GM21381 (cell line): ENCODE measurements at regions not wholly inside any gene's neighbourhood (a gene's known extent, or its start where the extent isn't known, plus 50 kb on each side); places are given as distances from the start of the nearest gene placed in this dataset.
"Not testable (repeated sequence)": the region's sequence is repeated elsewhere in the genome, so short reads cannot be mapped to it uniquely, and the experiment has no call there.

Experiments
- ATAC-seq: cut with Tn5 transposase; IDR thresholded peaks from one replicate; pipeline ENCODE4 v1.9.1; 2021; ENCODE audit warnings: mild to moderate bottlenecking, moderate library complexity; ENCODE audit not compliant: unreplicated experiment

GRCh38 chr17:21756856-21757619 is 64.7 kb downstream of the KCNJ18 start:
- ATAC-seq: no peak

DNA sequence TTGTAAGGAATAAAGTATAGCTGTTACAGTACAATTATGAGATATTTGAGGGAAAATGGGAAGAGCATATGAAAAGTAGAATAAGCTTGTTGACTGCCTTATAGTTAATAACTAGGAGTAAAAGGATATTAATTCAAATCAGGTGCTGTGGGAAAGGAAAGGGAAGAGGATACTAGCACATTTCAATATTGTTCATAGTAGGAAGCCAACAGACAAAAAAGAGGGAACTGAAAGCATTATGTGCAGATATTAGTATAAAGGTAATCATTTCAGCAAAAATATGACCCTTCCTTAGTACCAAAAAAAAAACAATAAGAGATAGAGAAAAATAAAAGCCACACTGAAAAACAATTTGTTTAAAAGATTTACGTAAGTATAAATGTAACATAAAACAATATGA is 67.3 kb downstream of the KCNJ18 start:
- ATAC-seq: not testable (repeated sequence)

GRCh38 chr17:21763738-21764340 is 71.5 kb downstream of the KCNJ18 start:
- ATAC-seq: not testable (repeated sequence)

DNA sequence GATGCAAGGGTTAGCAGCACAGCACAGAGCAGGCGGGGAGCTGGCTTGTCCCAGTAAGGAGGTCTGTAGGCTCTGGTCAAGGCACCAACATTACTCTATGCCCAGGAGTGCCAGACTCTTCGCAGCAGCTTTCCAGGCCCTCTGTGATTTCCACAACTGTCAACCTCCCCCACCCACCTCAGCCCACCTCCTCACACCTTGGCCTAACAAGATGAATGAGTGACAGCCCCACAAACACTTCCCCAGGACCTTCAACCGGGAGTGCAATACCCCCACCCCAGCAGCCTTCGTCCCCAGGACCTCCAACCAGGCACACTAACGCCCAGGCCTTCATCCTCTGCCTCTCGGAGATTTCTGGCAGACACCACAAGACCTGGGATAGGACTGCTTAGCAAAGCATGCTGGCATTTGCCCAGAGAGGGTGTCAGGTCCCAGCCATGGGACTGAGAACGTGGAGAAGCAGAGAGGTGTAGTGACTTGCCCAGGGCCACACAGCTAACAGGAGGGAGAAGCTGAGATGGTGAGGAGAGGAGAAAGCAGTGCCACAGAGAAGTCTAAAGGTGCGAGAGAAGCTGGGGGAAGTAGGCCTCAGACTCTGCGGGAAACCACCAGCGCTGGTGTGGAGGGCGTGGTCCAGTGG is 73.4 kb downstream of the KCNJ18 start:
- ATAC-seq: not testable (repeated sequence)

- not testable (repeated sequence) for ATAC-seq
These were observed 74.2 kb downstream of the KCNJ18 start for GRCh38 chr17:21766565-21766964.

GRCh38 chr17:21767162-21768156 is 75.1 kb downstream of the KCNJ18 start:
- not testable (repeated sequence) for ATAC-seq

DNA sequence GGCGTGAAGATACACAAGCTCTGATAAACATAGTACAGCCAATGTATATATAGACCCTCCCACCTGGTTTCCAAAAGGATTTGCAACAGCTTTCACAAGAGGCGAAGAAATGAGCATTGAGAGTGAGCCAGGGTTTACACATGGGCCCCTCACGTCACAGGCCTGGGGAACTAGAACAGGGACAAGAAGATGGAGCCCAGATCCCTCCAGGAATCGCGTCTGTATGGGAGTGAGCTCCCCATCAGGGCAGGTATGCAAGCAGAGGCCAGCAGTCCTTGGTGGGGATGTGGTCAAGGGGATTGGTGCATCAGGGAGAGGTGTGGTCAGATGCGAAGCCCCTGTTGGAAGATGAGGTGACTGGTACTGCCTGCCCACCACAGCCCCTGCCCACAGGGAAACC is 75.9 kb downstream of the KCNJ18 start:
- ATAC-seq: not testable (repeated sequence)

GRCh38 chr17:21768729-21769462 is 76.6 kb downstream of the KCNJ18 start:
- not testable (repeated sequence) for ATAC-seq

- not testable (repeated sequence) for ATAC-seq
These were observed 77.5 kb downstream of the KCNJ18 start for GRCh38 chr17:21769781-21770180.

- peak; percentile 65 for ATAC-seq
These were observed 78.4 kb downstream of the KCNJ18 start for GRCh38 chr17:21770466-21771446.

- no peak for ATAC-seq
These were observed 80.0 kb downstream of the KCNJ18 start for GRCh38 chr17:21772321-21772720.

DNA sequence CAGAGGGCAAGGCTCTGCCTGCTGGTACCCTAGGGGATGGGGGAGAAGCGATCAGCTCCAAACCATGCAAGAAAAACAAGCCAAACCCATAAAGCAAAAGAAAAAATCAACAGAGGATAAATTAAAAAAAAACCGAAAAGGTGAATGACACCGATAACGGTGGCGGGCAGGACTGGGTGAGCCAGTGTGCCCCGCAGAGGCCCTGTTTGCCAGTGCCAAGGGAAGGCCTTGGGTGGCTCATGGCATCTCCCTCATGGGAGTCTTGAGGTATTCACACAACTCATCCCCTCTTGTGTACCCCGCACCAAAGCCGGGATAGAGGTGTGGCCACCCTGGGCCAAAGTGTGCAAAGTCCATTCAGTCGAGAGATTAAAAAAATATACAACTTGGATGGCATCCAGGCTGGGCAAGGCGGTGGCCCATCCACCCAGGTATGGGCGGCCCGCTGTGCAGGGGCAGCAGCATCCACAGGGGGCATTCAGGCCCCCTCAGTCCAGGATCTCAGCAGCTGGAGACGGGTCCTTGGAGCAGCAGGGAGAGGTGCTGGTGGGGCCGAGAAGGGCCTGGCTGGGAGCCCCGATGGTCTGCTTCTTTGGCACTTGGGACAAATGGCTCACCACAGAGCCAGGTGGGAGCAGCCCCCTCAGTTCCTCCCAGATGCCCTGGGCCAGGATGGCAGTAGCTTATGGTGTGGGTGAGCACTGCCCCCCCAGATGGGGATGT is 80.8 kb downstream of the KCNJ18 start:
- ATAC-seq: not testable (repeated sequence)

- no peak for ATAC-seq
These were observed 81.9 kb downstream of the KCNJ18 start for GRCh38 chr17:21774263-21774662.

DNA sequence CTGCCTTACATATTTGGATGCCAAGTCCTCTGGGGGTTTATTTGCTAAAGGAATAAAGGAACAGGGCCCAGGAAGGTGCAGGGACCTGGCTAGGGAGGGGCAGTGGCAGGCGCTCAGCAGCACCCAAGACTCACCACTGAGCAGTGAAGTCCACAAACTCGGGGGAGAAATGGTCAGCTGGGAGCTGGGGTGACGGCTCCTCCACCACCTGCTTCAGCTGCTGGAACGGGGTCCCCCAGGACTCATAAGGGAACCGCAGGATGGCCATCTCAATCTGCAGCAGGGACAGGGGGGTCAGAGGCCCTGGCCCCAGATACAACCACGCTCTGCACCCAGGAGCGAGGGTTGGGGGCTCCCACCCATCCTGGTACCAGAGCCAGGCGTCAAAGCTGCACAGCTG is 83.2 kb downstream of the KCNJ18 start:
- not testable (repeated sequence) for ATAC-seq

- ATAC-seq: not testable (repeated sequence)
These were observed 84.6 kb downstream of the KCNJ18 start for GRCh38 chr17:21776921-21777320.

DNA sequence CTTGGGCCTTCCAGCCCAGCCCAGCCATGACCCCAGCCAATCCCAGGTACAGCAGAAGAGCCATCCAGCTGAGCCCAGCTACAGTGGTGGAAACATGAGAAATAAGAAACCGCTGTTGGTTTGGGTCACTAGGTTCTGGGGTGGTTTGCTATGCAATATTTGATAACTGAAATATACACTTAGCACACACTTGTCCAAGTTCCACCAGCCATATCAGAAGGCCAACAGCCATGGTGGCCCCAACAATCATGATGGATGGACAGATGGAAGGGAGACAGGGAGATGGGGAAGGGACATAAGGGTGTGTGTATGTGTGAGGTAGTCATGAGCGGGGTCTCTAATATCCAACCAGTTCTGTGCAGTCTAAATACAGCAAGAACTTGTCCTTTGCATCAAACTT is 86.5 kb downstream of the KCNJ18 start:
- not testable (repeated sequence) for ATAC-seq

DNA sequence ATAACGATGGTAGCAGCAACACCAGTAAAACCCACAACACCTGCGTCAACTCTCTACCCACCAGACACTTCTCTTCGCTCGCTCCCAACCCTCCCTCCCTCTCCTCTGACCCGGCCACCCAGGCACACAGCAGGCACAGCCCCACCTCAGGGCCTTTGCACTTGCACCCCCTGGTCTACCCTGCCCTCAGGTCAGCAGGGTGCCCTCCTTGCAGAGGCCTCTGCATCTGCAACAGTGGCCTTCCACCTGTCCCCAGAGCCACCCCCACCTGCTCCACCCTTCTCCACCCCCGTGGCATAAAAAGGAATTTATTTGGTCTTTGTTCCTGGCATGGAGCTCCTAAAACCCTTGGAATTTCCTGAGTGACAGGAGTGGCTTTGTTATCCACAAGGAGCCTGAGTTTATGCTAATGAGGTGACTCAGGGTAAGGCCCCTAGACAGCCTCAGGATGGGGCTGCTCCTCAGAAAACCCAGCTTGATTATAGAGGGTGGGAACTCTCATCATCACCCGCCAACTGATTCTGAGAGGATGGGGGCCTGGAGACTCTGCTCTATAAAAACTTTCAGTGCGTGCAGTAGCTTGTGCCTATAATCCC is 88.1 kb downstream of the KCNJ18 start:
- ATAC-seq: not testable (repeated sequence)
